ENCODE measurements at regions not wholly inside any gene's neighbourhood (a gene's known extent, or its start where the extent isn't known, plus 50 kb on each side); places are given as distances from the start of the nearest gene placed in this dataset.
"Not testable (repeated sequence)": the region's sequence is repeated elsewhere in the genome, so short reads cannot be mapped to it uniquely, and the experiment has no call there.

GRCh38 chr17:13855730-13856129, 213.6 kb upstream of the COX10 start:
- not testable (repeated sequence) for TF ChIP-seq POLR2A (IDR thresholded peaks at IDR 0.05)
- TF ChIP-seq, protein P1, sequence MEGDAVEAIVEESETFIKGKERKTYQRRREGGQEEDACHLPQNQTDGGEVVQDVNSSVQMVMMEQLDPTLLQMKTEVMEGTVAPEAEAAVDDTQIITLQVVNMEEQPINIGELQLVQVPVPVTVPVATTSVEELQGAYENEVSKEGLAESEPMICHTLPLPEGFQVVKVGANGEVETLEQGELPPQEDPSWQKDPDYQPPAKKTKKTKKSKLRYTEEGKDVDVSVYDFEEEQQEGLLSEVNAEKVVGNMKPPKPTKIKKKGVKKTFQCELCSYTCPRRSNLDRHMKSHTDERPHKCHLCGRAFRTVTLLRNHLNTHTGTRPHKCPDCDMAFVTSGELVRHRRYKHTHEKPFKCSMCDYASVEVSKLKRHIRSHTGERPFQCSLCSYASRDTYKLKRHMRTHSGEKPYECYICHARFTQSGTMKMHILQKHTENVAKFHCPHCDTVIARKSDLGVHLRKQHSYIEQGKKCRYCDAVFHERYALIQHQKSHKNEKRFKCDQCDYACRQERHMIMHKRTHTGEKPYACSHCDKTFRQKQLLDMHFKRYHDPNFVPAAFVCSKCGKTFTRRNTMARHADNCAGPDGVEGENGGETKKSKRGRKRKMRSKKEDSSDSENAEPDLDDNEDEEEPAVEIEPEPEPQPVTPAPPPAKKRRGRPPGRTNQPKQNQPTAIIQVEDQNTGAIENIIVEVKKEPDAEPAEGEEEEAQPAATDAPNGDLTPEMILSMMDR (IDR thresholded peaks at IDR 0.05), result not testable (repeated sequence)

All from thyroid gland (tissue), 4 donors.